ENCODE measurements at regions not wholly inside any gene's neighbourhood (a gene's known extent, or its start where the extent isn't known, plus 50 kb on each side); places are given as distances from the start of the nearest gene placed in this dataset.
"Not testable (repeated sequence)": the region's sequence is repeated elsewhere in the genome, so short reads cannot be mapped to it uniquely, and the experiment has no call there.

GRCh38 chr5:135731034-135731433, 103.4 kb upstream of the SLC25A48 start:
- in situ Hi-C loops (cut with HindIII; ENCODE audit: low sequenced_read_pairs): loop anchor here (25.0 kb wide), 2 partner anchors 169 to 269 kb away; partner anchors contain the start of gene TIFAB
- not testable (repeated sequence) for DNase-seq (ENCODE audit: low spot score)

GRCh38 chr5:135730161-135730560, 104.3 kb upstream of the SLC25A48 start:
- not testable (repeated sequence) for DNase-seq (ENCODE audit: low spot score)
- in situ Hi-C loops (cut with HindIII; ENCODE audit: low sequenced_read_pairs): loop anchor here (25.0 kb wide), 2 partner anchors 168 to 268 kb away; partner anchors contain the start of gene TIFAB

GRCh38 chr5:135729321-135729786, 105.1 kb upstream of the SLC25A48 start:
- in situ Hi-C loops (cut with HindIII; ENCODE audit: low sequenced_read_pairs): loop anchor here (25.0 kb wide), 2 partner anchors 167 to 267 kb away; partner anchors contain the start of gene TIFAB
- no peak for DNase-seq (ENCODE audit: low spot score)

GRCh38 chr5:135724617-135725016, 109.8 kb upstream of the SLC25A48 start:
- in situ Hi-C loops (cut with HindIII; ENCODE audit: low sequenced_read_pairs): loop anchor here (25.0 kb wide), 2 partner anchors 162 to 262 kb away; partner anchors contain the start of gene TIFAB
- DNase-seq (ENCODE audit: low spot score): no peak

GRCh38 chr5:135723491-135723890, 111.0 kb upstream of the SLC25A48 start:
- in situ Hi-C loops (cut with HindIII; ENCODE audit: low sequenced_read_pairs): no loop called here
- no peak for DNase-seq (ENCODE audit: low spot score)

GRCh38 chr5:135721548-135722090, 112.8 kb upstream of the SLC25A48 start:
- in situ Hi-C loops (cut with HindIII; ENCODE audit: low sequenced_read_pairs): no loop called here
- DNase-seq (ENCODE audit: low spot score): no peak

GRCh38 chr5:135720191-135720590, 114.3 kb upstream of the SLC25A48 start:
- no peak for DNase-seq (ENCODE audit: low spot score)
- in situ Hi-C loops (cut with HindIII; ENCODE audit: low sequenced_read_pairs): no loop called here

GRCh38 chr5:135719428-135720063, 114.9 kb upstream of the SLC25A48 start:
- in situ Hi-C loops (cut with HindIII; ENCODE audit: low sequenced_read_pairs): no loop called here
- DNase-seq (ENCODE audit: low spot score): no peak

GRCh38 chr5:135718651-135719050, 115.8 kb upstream of the SLC25A48 start:
- in situ Hi-C loops (cut with HindIII; ENCODE audit: low sequenced_read_pairs): no loop called here
- no peak for DNase-seq (ENCODE audit: low spot score)

- no peak for DNase-seq (ENCODE audit: low spot score)
These were observed 116.3 kb upstream of the SLC25A48 start for GRCh38 chr5:135718151-135718550.

GRCh38 chr5:135715267-135716055, 119.0 kb upstream of the SLC25A48 start:
- in situ Hi-C loops (cut with HindIII; ENCODE audit: low sequenced_read_pairs): no loop called here

More at GRCh38 chr5:135718151-135718550, 116.3 kb upstream of the SLC25A48 start:
- in situ Hi-C loops (cut with HindIII; ENCODE audit: low sequenced_read_pairs): no loop called here

GRCh38 chr5:135714126-135714894, 120.2 kb upstream of the SLC25A48 start:
- in situ Hi-C loops (cut with HindIII; ENCODE audit: low sequenced_read_pairs): no loop called here
- DNase-seq (ENCODE audit: low spot score): no peak

More at GRCh38 chr5:135715267-135716055, 119.0 kb upstream of the SLC25A48 start:
- DNase-seq (ENCODE audit: low spot score): no peak

GRCh38 chr5:135713161-135713915, 121.1 kb upstream of the SLC25A48 start:
- in situ Hi-C loops (cut with HindIII; ENCODE audit: low sequenced_read_pairs): no loop called here
- DNase-seq (ENCODE audit: low spot score): no peak

GRCh38 chr5:135711911-135712310, 122.6 kb upstream of the SLC25A48 start:
- in situ Hi-C loops (cut with HindIII; ENCODE audit: low sequenced_read_pairs): no loop called here
- DNase-seq (ENCODE audit: low spot score): no peak

GRCh38 chr5:135710045-135710675, 124.3 kb upstream of the SLC25A48 start:
- in situ Hi-C loops (cut with HindIII; ENCODE audit: low sequenced_read_pairs): no loop called here
- DNase-seq (ENCODE audit: low spot score): no peak

- no peak for DNase-seq (ENCODE audit: low spot score)
- in situ Hi-C loops (cut with HindIII; ENCODE audit: low sequenced_read_pairs): no loop called here
These were observed 125.3 kb upstream of the SLC25A48 start for GRCh38 chr5:135709208-135709575.

GRCh38 chr5:135708481-135709207, 125.8 kb upstream of the SLC25A48 start:
- in situ Hi-C loops (cut with HindIII; ENCODE audit: low sequenced_read_pairs): no loop called here
- no peak for DNase-seq (ENCODE audit: low spot score)
